ENCODE measurements at regions not wholly inside any gene's neighbourhood (a gene's known extent, or its start where the extent isn't known, plus 50 kb on each side); places are given as distances from the start of the nearest gene placed in this dataset.

- DNase-seq (ENCODE audit: low read depth), result peak; percentile 69
Measured at GRCh38 chr6:21885532-21886114, 292.1 kb downstream of the SOX4 start.

GRCh38 chr6:21886542-21887151 lies 293.1 kb downstream of the SOX4 start:
- DNase-seq (ENCODE audit: low read depth), result no peak

GRCh38 chr6:21887231-21888185 lies 294.0 kb downstream of the SOX4 start:
- DNase-seq (ENCODE audit: low read depth), result no peak

DNA sequence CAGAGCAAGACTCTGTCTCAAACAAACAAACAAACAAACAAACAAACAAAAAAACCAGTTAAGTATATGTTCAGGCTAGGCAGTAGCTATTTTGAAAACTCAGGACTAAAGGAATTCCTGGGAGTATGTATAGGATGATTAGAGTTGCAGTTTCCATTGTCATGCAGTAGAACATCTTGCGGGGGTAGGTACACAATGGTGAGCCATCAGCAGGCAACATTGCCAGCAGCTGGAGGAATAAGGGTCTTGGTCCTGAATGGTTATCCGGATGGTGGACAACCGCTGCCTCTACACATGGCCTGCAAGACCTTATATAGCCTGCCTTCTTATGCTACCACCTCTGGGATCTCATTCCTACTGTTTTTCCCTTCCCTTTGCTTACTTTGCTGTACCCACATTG lies 297.5 kb downstream of the SOX4 start:
- no peak for DNase-seq (ENCODE audit: low read depth)

DNA sequence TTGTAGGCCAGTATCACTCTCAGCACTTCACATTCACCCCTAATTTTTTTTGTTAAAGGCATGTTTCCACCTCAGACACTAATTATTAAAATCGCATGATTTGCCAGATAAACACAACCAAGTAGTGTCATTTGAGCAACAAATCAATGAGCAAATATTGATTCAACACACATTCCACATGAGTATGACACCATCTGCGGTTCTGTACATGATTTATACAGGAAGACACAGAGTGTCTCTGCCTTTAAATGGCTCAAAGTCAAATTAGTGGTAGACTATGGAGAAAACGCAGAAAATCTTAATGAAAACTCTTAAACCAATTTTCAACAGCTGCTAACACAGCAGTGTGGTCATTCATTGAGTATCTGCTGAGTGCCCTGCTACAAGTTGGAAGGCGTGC lies 300.2 kb downstream of the SOX4 start:
- DNase-seq (ENCODE audit: low read depth), result no peak

DNA sequence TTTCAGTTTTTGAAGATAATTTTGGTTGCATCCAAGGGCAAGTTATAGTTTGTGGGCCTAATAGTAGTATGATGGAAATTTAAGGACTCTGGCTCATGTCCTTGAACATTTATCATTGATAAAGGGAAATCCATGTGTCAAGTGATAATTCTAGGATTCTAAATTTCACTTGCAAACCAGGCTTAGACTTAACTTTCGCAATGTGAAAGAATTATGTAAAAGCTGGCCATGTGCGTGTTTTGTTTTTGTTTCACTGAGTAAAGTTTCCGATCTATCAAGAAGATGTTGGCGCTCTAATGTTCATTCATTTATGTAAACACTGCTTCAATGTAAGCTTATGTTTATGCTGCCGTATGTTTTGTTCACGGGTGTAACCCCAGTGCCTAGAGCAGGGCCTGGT lies 302.0 kb downstream of the SOX4 start:
- DNase-seq (ENCODE audit: low read depth), result no peak

DNA sequence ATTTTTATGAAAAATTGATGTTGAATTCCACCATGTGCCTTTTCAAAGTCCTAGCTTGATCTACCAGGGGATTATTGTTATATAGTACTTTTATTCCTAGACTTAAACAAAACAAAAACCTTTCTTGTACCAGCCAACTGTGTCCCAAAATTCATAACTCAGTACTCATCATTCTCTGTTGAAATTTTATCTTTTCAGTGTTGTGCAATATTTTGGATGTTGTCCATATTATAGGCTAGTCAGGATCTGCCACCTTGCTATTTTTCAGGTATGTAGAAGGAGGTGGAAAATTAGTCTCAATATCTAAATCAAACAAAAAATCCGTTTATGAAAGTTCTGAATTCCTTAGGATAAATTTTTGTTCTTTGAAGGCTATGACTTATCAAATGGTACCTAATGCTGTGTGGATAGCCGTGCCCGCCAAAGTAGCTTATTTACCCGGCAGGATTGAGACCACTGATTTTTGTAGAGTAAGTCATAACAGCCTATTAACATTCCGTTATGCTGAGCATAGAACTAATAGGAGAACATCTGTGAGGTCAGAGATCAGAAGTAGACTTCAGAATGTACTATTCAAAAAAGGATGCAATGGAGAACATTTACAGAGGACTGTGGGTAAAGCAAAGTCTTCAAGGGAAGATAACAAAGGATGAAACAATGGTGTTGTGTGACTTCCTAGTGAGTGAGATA lies 304.7 kb downstream of the SOX4 start:
- no peak for DNase-seq (ENCODE audit: low read depth)

GRCh38 chr6:21899708-21900107 lies 306.2 kb downstream of the SOX4 start:
- DNase-seq (ENCODE audit: low read depth), result no peak

DNA sequence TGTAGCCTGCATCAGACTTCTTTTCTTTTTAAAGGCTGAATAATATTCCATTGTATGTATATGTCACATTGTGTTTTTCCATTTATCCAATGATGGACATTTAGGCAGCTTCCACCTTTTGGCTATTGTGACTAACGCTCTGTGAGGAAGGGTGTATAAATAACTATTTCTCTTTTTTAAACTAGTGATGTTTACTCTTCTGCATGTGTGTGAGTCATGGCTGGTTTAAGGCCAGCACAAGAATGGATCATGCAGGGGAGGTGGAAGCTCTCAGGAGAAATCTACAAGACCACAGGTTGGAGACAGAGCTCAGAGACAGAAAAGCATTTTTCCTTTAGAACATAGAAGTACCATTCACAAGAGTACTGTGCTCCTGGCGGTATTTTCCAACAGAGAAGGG lies 307.2 kb downstream of the SOX4 start:
- DNase-seq (ENCODE audit: low read depth), result no peak

- DNase-seq (ENCODE audit: low read depth), result no peak
Measured at GRCh38 chr6:21902628-21903169, 309.1 kb downstream of the SOX4 start.

DNA sequence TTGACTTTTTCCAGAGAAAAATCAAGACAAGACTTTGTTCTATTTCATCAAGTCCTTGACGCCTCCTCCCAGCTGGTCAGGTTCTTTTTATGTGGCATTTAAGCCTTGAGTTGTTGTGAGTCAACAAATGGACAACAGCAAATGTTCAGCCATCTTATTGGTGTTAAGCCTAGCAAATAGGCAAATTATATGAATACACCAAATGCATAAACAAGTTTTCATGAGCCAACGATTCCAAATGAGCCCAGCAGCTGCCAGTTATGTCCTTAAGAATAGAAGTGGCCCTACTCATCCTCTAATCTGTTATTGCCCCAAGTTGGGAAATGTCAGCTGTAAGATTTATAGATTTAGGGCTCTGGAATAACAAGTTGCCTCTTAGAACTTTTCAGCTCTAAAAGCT lies 312.0 kb downstream of the SOX4 start:
- DNase-seq (ENCODE audit: low read depth), result no peak

GRCh38 chr6:21906826-21907225 lies 313.3 kb downstream of the SOX4 start:
- no peak for DNase-seq (ENCODE audit: low read depth)

DNA sequence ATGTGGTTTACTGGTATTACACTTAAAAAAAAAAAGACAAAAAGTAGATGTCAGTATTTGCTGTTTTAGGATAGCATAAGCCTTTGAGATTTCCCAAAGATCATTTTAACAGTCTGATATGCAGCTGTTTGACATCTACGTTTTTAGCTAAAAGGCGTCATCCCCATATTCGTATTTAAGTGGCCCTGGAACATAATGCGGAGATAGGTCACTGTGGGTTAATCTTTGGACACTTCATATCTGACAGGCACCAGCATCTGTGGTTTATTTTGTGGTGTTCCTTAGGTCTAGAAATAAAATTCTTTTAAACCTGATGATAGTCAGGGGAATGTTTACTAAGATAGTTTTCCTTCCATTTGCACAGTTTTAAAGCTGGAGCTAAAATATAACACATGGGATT lies 313.7 kb downstream of the SOX4 start:
- no peak for DNase-seq (ENCODE audit: low read depth)

DNA sequence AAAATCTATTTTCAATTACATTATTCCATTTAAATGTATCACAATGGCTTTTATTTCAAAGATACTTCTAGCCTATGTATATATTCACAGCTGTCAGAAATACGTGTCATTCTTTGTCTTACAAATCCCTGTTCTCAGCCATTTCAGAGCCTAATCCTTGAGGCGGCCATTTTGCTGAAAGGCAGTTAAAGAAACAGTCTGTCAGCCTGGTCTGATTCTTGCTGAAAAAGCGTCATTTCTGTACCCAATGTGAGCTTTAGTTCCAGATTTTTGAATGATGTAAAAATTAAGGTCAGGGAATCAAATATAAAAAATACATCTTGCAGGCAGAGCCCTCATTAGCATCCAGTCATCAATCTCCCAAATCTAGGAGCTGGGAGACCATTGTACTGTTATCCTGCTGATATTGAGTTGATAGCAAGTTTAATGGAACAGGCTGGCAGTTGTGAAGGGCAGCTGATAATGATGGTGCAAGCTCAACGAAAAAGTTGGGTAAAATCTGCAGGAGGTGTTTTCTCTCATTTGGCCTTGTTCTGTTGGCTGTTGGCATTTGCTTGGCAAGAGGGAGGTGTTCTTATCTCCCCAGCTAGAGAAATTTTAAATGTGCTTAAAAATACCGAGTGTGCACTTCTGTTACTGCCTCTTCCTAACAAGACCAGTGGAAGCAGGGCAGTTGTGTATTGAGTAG lies 314.8 kb downstream of the SOX4 start:
- no peak for DNase-seq (ENCODE audit: low read depth)

- no peak for DNase-seq (ENCODE audit: low read depth)
Measured at GRCh38 chr6:21909321-21909720, 315.8 kb downstream of the SOX4 start.

DNA sequence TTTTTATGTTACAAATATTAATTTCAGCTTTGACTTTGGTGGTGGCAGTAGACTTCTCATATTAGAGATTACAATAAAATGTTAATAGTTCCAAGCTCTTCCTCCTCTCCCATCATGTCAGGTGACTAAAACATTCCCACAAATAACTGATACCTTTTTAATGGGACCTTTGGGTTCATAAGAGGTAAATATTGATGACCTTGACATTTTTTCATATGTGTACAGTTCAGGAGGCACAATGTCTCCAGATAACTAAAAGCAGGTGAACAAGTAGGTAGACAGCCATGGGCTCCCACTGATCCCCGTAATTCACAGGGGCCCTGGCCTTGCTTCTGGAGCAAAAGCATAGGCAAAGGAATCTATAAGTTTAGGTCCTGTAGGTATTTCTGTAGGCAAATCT lies 317.7 kb downstream of the SOX4 start:
- no peak for DNase-seq (ENCODE audit: low read depth)

GRCh38 chr6:21912151-21912832 lies 318.7 kb downstream of the SOX4 start:
- DNase-seq (ENCODE audit: low read depth), result no peak

DNA sequence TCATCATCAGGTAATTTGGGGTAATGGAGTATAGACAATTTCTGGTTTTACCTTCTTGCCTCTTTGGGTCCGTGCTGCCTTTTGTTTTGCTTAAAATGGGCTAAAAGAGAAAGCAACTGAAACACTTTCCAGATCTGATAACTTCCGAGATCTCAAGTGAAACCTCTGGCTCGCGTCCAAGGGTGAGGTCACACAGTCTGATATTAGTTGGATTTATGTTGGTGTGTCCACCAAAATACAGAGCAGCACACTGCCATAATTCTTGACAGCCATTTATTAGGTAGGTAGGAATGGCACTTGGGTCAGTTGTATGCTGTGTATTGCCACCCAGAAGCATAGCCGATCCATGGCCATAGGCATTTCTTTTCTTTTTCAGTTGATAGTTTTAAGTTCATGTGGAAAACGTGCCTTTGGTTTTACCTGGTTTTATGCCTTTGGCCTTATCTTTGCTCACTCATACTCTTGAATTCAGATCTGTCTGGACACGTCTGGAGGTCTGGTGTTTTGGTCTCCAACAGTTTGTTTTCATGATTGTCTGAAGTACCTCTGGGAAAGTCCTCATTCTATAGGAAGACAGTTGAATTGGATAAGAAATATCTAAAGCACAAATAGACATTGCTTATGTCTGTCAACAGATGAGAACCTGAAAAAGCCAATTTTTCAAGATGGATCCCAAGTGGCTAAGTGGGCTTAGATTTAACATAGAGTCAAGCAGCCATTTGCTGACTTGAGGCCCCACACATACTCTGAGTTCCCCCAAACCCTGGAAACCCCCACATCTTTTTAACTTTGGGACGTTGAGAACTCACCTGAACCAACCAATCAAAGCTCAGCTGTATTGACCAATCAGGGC lies 320.8 kb downstream of the SOX4 start:
- DNase-seq (ENCODE audit: low read depth), result no peak

DNA sequence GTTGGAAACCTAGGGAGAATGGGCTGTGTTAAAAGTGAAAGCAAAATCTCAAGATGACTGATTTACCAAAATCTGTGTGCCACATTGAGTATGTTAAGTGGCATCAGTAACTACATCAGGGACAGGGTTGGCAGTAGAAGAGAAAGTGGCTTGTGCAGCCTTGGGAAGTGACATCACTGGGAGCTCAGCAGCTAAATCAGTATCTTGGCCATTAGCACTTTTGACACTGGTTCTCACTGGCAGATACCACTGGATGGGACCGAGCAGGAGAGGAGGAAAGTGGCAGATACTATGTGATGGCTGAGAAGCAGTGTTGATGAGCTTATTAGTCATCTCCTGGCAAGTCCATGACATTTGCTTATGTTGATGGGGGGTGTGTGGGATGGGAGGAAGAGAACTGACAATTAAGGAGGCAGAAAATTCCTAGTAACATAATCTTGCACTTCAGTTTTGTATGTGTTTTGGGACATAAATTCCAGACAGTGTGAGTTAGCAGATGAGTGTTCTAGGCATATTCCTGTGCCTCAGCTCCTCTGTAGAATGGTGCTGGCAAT lies 322.2 kb downstream of the SOX4 start:
- no peak for DNase-seq (ENCODE audit: low read depth)

GRCh38 chr6:21918041-21918440 lies 324.5 kb downstream of the SOX4 start:
- DNase-seq (ENCODE audit: low read depth), result no peak

All from HS-27A (cell line).